Suprapubic skin (tissue), 4 donors: ENCODE measurements at regions not wholly inside any gene's neighbourhood (a gene's known extent, or its start where the extent isn't known, plus 50 kb on each side); places are given as distances from the start of the nearest gene placed in this dataset.

Source experiments
- CTCF ChIP-seq, 2 donors: fragments of 200-600 bp in 1 of 2; fragments of 450-650 bp in 1 of 2; sonication (generic) in 1 of 2; IDR thresholded peaks; one replicate each; pipeline ENCODE4 v1.5.1; 2016 to 2019; ENCODE audit warnings: antibody characterized with exemption in 2 of 2, mild to moderate bottlenecking in 1 of 2, moderate library complexity in 1 of 2
- EP300 ChIP-seq: sonication (generic); formaldehyde crosslinking; IDR thresholded peaks from one replicate; pipeline ENCODE4 v1.6.1; 2017; ENCODE audit warnings: antibody characterized with exemption
- POLR2A ChIP-seq, 2 donors: fragments of 450-650 bp; IDR thresholded peaks; one replicate each; pipeline ENCODE4 v1.6.1; 2017; ENCODE audit warnings: antibody characterized with exemption in 2 of 2, mild to moderate bottlenecking in 2 of 2, moderate library complexity in 2 of 2
- POLR2AphosphoS5 ChIP-seq, 3 donors: sonication (generic); formaldehyde crosslinking; IDR thresholded peaks; one replicate each; pipeline ENCODE4 v1.6.1; 2017; ENCODE audit warnings: antibody characterized with exemption in 3 of 3

DNA sequence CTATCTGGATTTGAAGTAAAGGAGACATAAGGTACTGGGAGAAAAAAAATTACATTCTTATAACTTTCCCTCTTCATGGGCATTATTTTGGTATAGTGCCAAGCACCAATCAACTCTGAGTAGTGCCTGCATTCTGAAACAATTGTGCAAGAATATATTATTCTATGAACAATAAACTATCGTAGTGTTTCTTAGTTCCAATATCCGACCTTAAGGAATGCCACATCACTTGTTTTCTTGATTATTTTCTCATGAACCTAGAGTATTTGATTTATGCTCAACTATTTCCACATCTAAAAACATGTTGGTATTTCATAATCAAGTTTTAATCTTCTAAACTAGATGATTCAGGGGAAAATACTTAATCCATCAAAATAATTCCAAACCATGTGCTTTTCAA is 294.4 kb upstream of the TBX18 start:
- TF ChIP-seq CTCF (IDR thresholded peaks at IDR 0.05): no peak
- TF ChIP-seq POLR2AphosphoS5 (IDR thresholded peaks at IDR 0.05): no peak
- TF ChIP-seq POLR2A (IDR thresholded peaks at IDR 0.05): no peak
- TF ChIP-seq EP300: no peak
